Ovary (tissue), 7 donors: ENCODE measurements at regions not wholly inside any gene's neighbourhood (a gene's known extent, or its start where the extent isn't known, plus 50 kb on each side); places are given as distances from the start of the nearest gene placed in this dataset.

Experiments used
- DNase-seq, 5 donors: peaks; one replicate each; pipeline ENCODE4 v3.0.0-alpha.2; 2019 to 2020
- H3K27ac ChIP-seq, 2 donors: fragments of 200-600 bp; one replicate each; pipeline versions ENCODE4 v1.5.1 to v1.8.0; 2019 to 2022
- H3K27me3 ChIP-seq: fragments of 200-600 bp; one replicate; pipeline ENCODE4 v1.8.0; 2022
- H3K36me3 ChIP-seq: fragments of 200-600 bp; sonication (generic); one replicate; pipeline ENCODE4 v1.5.1; 2019
- H3K4me1 ChIP-seq: one replicate; pipeline ENCODE4 v1.8.1; 2013; ENCODE audit warnings: mild to moderate bottlenecking, moderate library complexity; ENCODE audit not compliant: insufficient read depth
- H3K4me3 ChIP-seq: fragments of 200-600 bp; sonication (generic); one replicate; pipeline ENCODE4 v1.5.1; 2017
- H3K9me3 ChIP-seq, 2 donors: fragments of 200-600 bp in 1 of 2; sonication (generic) in 1 of 2; one replicate each; pipeline versions ENCODE4 v1.5.1 to v1.8.1; 2013 to 2019; ENCODE audit warnings: mild to moderate bottlenecking in 1 of 2, moderate library complexity in 1 of 2
- CTCF ChIP-seq, 3 donors: fragments of 450-650 bp in 2 of 3; fragments of 200-600 bp in 1 of 3; IDR thresholded peaks; one replicate each; pipeline versions ENCODE4 v1.5.1 to v1.8.0; 2016 to 2022; ENCODE audit warnings: antibody characterized with exemption in 3 of 3, mild to moderate bottlenecking in 1 of 3
- EP300 ChIP-seq: sonication (generic); formaldehyde crosslinking; IDR thresholded peaks from one replicate; pipeline ENCODE4 v1.6.1; 2017; ENCODE audit warnings: antibody characterized with exemption
- POLR2A ChIP-seq: fragments of 450-650 bp; IDR thresholded peaks from one replicate; pipeline ENCODE4 v1.6.1; 2017; ENCODE audit warnings: antibody characterized with exemption, mild to moderate bottlenecking, moderate library complexity
- WGBS, 3 donors: extraction: QIAGEN DNeasy Blood & Tissue Kit in 1 of 3; methylation state at CpG; one replicate each; pipeline versions ENCODE4 v1.1.5 to v1.1.7; 2013 to 2017; 5-methylcytosine and 5-hydroxymethylcytosine counted together
- intact Hi-C, 4 donors: fragments of 100-400 bp; cut with DNase I; formaldehyde crosslinking; loops; one replicate each; pipeline versions ENCODE4 v1.11.0 to v1.15.1; 2022 to 2023
- donor health status: DM: no; HTN: no; CAD: no; lungs with moderate emphysema.
- donor health status: DM: no; HTN: no; CAD: no.
- donor health status: Bipolar disorder and iron deficiency.
- donor health status: DM: no; HTN: no; CAD: no.
- donor health status: DM: yes; HTN: yes; CAD: no.

GRCh38 chr11:127890030-127890615, 697.2 kb downstream of the ETS1 start:
- Histone ChIP-seq H3K27ac (no peak overlapping the region), H3K4me1 (no peaks in the 10 kb centered on the region), H3K4me3 (no peak overlapping the region), H3K36me3 (no peaks in the 10 kb centered on the region), H3K9me3 (no peaks in the 10 kb centered on the region), H3K27me3 (no peaks in the 10 kb centered on the region)
- TF ChIP-seq CTCF (IDR thresholded peaks at IDR 0.05): no peak
- TF ChIP-seq EP300: no peak
- TF ChIP-seq POLR2A: no peak
- no peak for DNase-seq
- intact Hi-C loops: no loop called here

DNA sequence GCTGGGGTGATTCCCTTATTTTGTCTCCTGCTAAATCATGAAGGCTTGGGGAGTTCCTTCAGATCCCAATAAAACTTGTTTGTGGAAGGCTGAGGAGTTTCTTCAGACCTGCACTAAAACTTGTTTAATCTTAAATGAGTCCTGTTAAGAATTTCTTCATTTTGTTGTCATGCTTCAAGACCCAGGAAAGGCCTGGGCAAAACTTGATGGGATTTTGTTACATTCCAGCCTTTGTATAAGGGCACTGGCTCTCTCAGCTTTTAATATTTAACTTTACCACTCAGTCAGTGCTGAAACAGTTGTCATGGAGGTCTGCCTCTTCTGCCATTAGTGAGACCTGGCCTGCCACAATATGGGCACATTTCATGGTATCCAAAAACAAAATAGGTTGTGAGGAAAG, 699.0 kb downstream of the ETS1 start:
- Histone ChIP-seq H3K9me3 (no peaks in the 10 kb centered on the region), H3K36me3 (no peaks in the 10 kb centered on the region), H3K27ac (no peak overlapping the region), H3K4me3 (no peak overlapping the region), H3K27me3 (no peaks in the 10 kb centered on the region), H3K4me1 (no peaks in the 10 kb centered on the region)
- DNase-seq: no peak
- intact Hi-C loops: no loop called here
- TF ChIP-seq POLR2A (no peak), CTCF (IDR thresholded peaks at IDR 0.05) (no peak), EP300 (no peak)

DNA sequence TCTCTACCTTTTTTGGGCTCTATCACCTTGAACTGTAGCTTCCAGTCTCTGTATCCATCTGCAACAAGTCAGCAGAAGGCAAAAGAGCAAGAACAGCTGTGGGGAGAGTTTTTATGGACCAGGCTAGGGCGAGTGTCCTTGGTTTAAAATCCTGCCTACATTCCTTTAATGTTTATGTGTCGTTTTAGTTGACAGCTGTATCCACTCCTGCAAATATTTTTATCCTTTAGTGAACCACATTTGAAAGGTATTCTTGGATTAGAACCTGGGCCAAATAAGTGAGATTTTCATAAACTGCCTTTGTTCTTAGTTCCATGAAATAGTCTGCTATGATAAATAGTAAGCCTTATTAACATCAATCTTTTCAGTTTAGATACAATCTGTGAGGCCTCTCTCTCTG, 712.2 kb downstream of the ETS1 start:
- H3K27ac ChIP-seq: no peak overlapping the region
- TF ChIP-seq POLR2A: no peak
- TF ChIP-seq EP300: no peak
- no peak for TF ChIP-seq CTCF (IDR thresholded peaks at IDR 0.05)
- H3K27me3 ChIP-seq: no peaks in the 10 kb centered on the region
- no peaks in the 10 kb centered on the region for H3K9me3 ChIP-seq
- WGBS, 3 donors: 3 to 5% (median 4%) methylated on average over 2 of the region's 2 CpGs
- no peak overlapping the region for H3K4me3 ChIP-seq
- no peaks in the 10 kb centered on the region for H3K4me1 ChIP-seq
- DNase-seq: no peak
- no peaks in the 10 kb centered on the region for H3K36me3 ChIP-seq
- intact Hi-C loops: no loop called here

- Histone ChIP-seq H3K27me3 (no peaks in the 10 kb centered on the region), H3K4me3 (no peak overlapping the region), H3K4me1 (no peaks in the 10 kb centered on the region), H3K27ac (no peak overlapping the region), H3K9me3 (no peaks in the 10 kb centered on the region), H3K36me3 (no peaks in the 10 kb centered on the region)
- no peak for TF ChIP-seq CTCF (IDR thresholded peaks at IDR 0.05)
- TF ChIP-seq POLR2A: no peak
- no peak for TF ChIP-seq EP300
- DNase-seq: no peak
- intact Hi-C loops: no loop called here
These were observed 713.9 kb downstream of the ETS1 start for GRCh38 chr11:127873478-127873877.

- Histone ChIP-seq H3K4me3 (no peak overlapping the region), H3K27ac (no peak overlapping the region), H3K9me3 (no peaks in the 10 kb centered on the region), H3K4me1 (no peaks in the 10 kb centered on the region), H3K36me3 (no peaks in the 10 kb centered on the region), H3K27me3 (no peaks in the 10 kb centered on the region)
- intact Hi-C loops: no loop called here
- WGBS, 3 donors: 87 to 100% (median 92%) methylated on average over 1 of the region's 1 CpG
- no peak for DNase-seq
- no peak for TF ChIP-seq POLR2A
- no peak for TF ChIP-seq CTCF (IDR thresholded peaks at IDR 0.05)
- TF ChIP-seq EP300: no peak
These were observed 721.2 kb downstream of the ETS1 start for GRCh38 chr11:127866109-127866508.
